B cell (primary cell): ENCODE measurements at regions not wholly inside any gene's neighbourhood (a gene's known extent, or its start where the extent isn't known, plus 50 kb on each side); places are given as distances from the start of the nearest gene placed in this dataset.

Experiments
- CTCF ChIP-seq: fragments of 200-600 bp; IDR thresholded peaks from one replicate; pipeline ENCODE4 v1.8.0; 2022; ENCODE audit warnings: antibody characterized with exemption, mild to moderate bottlenecking
- EZH2 ChIP-seq: IDR thresholded peaks from 2 replicates; pipeline ENCODE4 v1.6.1; 2012; ENCODE audit warnings: borderline replicate concordance, low read depth, mild to moderate bottlenecking, moderate library complexity, low read length; ENCODE audit not compliant: insufficient read depth, poor library complexity, severe bottlenecking

GRCh38 chr6:6736791-6737654, 148.5 kb downstream of the LY86 start:
- no peak for TF ChIP-seq CTCF
- TF ChIP-seq EZH2: no peak
